ENCODE measurements at regions not wholly inside any gene's neighbourhood (a gene's known extent, or its start where the extent isn't known, plus 50 kb on each side); places are given as distances from the start of the nearest gene placed in this dataset.

DNA sequence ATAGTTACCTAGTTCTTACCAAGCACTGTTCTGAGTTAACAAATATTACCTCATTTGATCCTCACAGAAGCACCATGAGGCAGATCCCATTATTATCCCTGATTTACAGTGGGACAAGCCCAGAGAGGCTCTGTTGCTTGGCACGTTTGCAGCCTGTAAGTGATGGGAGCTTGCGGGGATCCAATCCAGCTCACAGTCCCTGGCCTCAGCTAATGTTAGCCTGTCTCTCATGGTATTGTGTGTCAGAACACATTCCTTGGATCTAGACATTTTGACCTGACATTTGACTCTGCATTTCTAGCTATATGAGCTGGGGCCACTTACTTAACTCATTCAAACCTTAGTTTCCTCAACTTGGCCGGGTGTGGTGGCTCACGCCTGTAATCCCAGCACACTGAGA lies 246.9 kb upstream of the LRTM1 start:
- TF ChIP-seq, protein P1, sequence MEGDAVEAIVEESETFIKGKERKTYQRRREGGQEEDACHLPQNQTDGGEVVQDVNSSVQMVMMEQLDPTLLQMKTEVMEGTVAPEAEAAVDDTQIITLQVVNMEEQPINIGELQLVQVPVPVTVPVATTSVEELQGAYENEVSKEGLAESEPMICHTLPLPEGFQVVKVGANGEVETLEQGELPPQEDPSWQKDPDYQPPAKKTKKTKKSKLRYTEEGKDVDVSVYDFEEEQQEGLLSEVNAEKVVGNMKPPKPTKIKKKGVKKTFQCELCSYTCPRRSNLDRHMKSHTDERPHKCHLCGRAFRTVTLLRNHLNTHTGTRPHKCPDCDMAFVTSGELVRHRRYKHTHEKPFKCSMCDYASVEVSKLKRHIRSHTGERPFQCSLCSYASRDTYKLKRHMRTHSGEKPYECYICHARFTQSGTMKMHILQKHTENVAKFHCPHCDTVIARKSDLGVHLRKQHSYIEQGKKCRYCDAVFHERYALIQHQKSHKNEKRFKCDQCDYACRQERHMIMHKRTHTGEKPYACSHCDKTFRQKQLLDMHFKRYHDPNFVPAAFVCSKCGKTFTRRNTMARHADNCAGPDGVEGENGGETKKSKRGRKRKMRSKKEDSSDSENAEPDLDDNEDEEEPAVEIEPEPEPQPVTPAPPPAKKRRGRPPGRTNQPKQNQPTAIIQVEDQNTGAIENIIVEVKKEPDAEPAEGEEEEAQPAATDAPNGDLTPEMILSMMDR (IDR thresholded peaks at IDR 0.05), result no peak
- no peak for TF ChIP-seq POLR2A (IDR thresholded peaks at IDR 0.05)
- WGBS, 2 donors, result 79 to 86% methylated on average over 4 of the region's 4 CpGs
- DNase-seq (ENCODE audit: low spot score in 2 of 2), result no peak
- H3K4me3 ChIP-seq (ENCODE audit: low read depth, poor library complexity, severe bottlenecking), result no peak overlapping the region
- intact Hi-C loops (cut with DNase I; ENCODE audit: low total_unique reads), result no loop called here

DNA sequence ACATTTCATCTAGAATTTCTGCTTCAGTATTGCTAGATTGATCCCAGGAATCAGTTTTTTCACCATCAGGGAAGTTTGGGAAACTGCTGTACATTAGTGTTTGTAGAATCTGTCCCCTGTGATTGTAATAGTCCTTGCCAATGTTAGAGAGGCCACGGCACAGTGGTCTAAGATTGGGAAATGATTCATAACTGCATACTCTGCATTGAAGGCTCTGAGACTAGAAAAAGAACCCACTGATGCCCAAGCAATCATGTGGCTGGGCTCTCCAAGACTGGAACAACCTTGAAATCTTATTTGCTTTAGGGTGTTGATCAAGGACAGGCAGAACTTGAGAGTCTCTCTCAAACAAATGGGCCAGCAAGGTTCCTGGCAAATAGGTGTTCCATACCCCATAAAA lies 245.6 kb upstream of the LRTM1 start:
- intact Hi-C loops (cut with DNase I; ENCODE audit: low total_unique reads), result no loop called here
- no peak overlapping the region for H3K4me3 ChIP-seq (ENCODE audit: low read depth, poor library complexity, severe bottlenecking)
- TF ChIP-seq POLR2A (IDR thresholded peaks at IDR 0.05), result no peak
- TF ChIP-seq, protein P1 (IDR thresholded peaks at IDR 0.05), result no peak
- WGBS, 2 donors, result 71 to 75% methylated on average over 1 of the region's 1 CpG
- DNase-seq (ENCODE audit: low spot score in 2 of 2), result no peak

DNA sequence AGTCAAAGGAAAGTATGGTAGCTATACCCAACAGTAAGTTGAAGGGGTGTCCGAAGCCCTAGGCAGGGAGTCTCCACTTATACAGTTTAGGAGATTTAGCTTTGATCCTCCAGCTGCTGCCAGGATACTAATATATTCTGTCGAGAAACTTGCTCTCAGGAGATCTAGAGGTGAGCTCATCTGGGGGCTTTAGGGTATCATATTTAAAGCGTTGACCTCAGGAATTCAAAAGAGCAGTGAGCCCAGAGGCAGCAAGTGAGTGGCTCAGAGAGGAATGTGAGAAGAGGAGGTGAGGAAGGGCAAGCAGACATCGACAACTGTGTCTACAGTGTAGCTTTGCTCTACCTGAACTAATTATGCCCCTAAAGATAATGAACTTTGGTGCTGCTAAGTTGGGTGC lies 245.1 kb upstream of the LRTM1 start:
- WGBS, 2 donors, result 75 to 92% methylated on average over 4 of the region's 4 CpGs
- TF ChIP-seq, protein P1 (IDR thresholded peaks at IDR 0.05), result no peak
- no peak for TF ChIP-seq POLR2A (IDR thresholded peaks at IDR 0.05)
- no peak overlapping the region for H3K4me3 ChIP-seq (ENCODE audit: low read depth, poor library complexity, severe bottlenecking)
- DNase-seq (ENCODE audit: low spot score in 2 of 2), result no peak
- intact Hi-C loops (cut with DNase I; ENCODE audit: low total_unique reads), result no loop called here

DNA sequence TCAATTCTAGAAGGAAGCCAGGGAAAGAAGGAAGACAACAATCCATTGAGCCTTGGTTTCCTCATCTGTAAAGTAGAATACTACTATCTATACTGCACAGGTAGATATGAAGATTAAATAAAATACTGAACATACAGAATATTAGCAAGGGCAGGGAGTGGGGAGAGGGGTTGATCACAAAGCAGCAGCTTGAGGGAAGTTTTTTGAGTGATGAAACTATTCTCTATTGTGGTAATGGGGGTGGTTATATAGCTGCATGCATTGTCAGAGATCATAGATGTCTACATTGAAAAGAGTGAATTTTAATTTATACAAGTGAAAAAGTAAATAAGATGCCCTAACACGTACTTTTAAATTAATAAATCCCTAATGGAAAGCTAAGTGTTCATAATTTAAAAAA lies 242.6 kb upstream of the LRTM1 start:
- intact Hi-C loops (cut with DNase I; ENCODE audit: low total_unique reads), result no loop called here
- TF ChIP-seq, protein P1 (IDR thresholded peaks at IDR 0.05), result no peak
- TF ChIP-seq POLR2A (IDR thresholded peaks at IDR 0.05), result no peak
- DNase-seq (ENCODE audit: low spot score in 2 of 2), result no peak
- 36 to 93% methylated on average over 1 of the region's 1 CpG for WGBS, 2 donors
- no peak overlapping the region for H3K4me3 ChIP-seq (ENCODE audit: low read depth, poor library complexity, severe bottlenecking)

DNA sequence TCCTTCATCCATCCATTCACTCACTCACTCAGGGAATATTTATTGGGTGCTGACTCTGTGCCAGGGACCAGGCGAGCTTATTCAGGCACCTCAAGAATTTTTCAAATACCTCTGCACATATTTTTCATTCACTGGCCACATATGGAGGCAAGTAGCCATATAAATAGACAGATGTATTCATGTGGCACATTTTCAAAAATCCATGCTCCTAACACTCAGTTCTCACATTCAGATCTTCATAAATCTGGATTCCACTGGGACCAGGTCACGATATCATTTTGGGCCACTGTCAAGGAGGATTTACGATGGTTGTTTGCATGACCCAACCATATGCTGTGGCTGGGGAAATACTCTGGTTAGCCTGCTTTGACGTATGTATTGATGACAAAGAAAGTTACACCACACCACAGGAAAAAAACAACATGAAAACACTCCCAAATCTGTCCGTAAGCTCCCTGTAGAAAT lies 241.8 kb upstream of the LRTM1 start:
- 66 to 71% methylated on average over 5 of the region's 5 CpGs for WGBS, 2 donors
- no peak for DNase-seq (ENCODE audit: low spot score in 2 of 2)
- H3K4me3 ChIP-seq (ENCODE audit: low read depth, poor library complexity, severe bottlenecking), result no peak overlapping the region
- TF ChIP-seq POLR2A (IDR thresholded peaks at IDR 0.05), result no peak
- TF ChIP-seq, protein P1 (IDR thresholded peaks at IDR 0.05), result no peak
- intact Hi-C loops (cut with DNase I; ENCODE audit: low total_unique reads), result no loop called here

DNA sequence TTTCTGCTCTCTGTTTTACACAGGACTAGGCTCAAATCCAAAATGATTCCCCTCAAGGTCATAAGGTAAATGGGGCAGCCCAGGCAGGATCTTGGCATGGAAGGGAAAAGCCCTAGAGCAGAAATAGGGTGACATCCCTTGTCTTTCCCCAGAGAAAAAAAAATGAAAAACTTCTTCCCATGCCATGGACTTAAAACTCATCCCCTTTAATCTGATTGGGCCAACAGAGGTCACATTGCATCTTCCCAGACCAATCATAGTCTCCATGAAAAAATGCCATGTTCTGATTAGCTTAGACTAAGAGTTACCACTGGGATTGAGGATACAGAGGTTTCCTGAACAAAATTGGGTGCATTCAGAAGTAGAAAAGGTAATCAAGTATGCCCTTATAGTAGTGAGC lies 241.3 kb upstream of the LRTM1 start:
- no peak overlapping the region for H3K4me3 ChIP-seq (ENCODE audit: low read depth, poor library complexity, severe bottlenecking)
- no peak for DNase-seq (ENCODE audit: low spot score in 2 of 2)
- no peak for TF ChIP-seq POLR2A (IDR thresholded peaks at IDR 0.05)
- intact Hi-C loops (cut with DNase I; ENCODE audit: low total_unique reads), result no loop called here

All from lower leg skin (tissue), 4 donors.